AG09309 (cell line): ENCODE measurements at regions not wholly inside any gene's neighbourhood (a gene's known extent, or its start where the extent isn't known, plus 50 kb on each side); places are given as distances from the start of the nearest gene placed in this dataset.

Source experiments
- DNase-seq: peaks from one replicate; pipeline ENCODE4 v3.0.0-alpha.2; 2010; ENCODE audit warnings: low read depth
- H3K4me3 ChIP-seq: 2 replicates; pipeline ENCODE4 v1.5.1; 2011; ENCODE audit warnings: mild to moderate bottlenecking, low read depth, low read length, moderate library complexity; ENCODE audit not compliant: control insufficient read depth
- CTCF ChIP-seq: IDR thresholded peaks from 2 replicates; pipeline ENCODE4 v1.5.1; 2011; ENCODE audit warnings: mild to moderate bottlenecking, low read depth, low read length, inconsistent platforms; ENCODE audit not compliant: insufficient read depth, control insufficient read depth; ENCODE audit errors: missing control alignments

GRCh38 chr17:72492494-72492893 is 371.7 kb downstream of the SOX9 start:
- no peak for TF ChIP-seq CTCF
- no peak for DNase-seq
- H3K4me3 ChIP-seq = no peak overlapping the region

GRCh38 chr17:72492941-72493340 is 372.1 kb downstream of the SOX9 start:
- no peak overlapping the region for H3K4me3 ChIP-seq
- DNase-seq = no peak
- no peak for TF ChIP-seq CTCF

GRCh38 chr17:72494566-72494965 is 373.7 kb downstream of the SOX9 start:
- no peak for TF ChIP-seq CTCF
- H3K4me3 ChIP-seq = no peak overlapping the region
- DNase-seq = no peak

- no peak for TF ChIP-seq CTCF
- H3K4me3 ChIP-seq = no peak overlapping the region
- DNase-seq = no peak
Measured at GRCh38 chr17:72496461-72496860, 375.6 kb downstream of the SOX9 start.

- no peak for DNase-seq
- H3K4me3 ChIP-seq = no peak overlapping the region
- TF ChIP-seq CTCF = no peak
Measured at GRCh38 chr17:72497915-72498314, 377.1 kb downstream of the SOX9 start.

- no peak for DNase-seq
- H3K4me3 ChIP-seq = no peak overlapping the region
- TF ChIP-seq CTCF = no peak
Measured at GRCh38 chr17:72498364-72499210, 377.8 kb downstream of the SOX9 start.
